ENCODE measurements at regions not wholly inside any gene's neighbourhood (a gene's known extent, or its start where the extent isn't known, plus 50 kb on each side); places are given as distances from the start of the nearest gene placed in this dataset.

DNA sequence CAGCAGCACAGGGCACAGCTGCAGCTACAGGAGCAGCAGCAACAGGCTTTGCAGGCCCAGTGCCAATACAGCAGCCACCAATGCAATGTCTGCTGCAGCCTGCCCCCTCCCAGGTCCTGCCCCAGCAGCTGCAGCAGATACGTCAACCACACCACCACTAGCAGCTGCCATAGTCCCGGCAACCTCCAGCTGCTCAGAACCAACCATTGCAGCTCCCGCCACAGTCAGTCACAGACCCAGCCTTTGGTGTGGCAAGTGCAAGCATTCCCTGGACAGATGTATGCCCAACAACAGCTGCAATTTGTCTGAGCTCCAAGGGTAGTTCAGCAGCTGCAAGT lies 53.3 kb upstream of the TUBA3E start:
- TF ChIP-seq, protein P1, sequence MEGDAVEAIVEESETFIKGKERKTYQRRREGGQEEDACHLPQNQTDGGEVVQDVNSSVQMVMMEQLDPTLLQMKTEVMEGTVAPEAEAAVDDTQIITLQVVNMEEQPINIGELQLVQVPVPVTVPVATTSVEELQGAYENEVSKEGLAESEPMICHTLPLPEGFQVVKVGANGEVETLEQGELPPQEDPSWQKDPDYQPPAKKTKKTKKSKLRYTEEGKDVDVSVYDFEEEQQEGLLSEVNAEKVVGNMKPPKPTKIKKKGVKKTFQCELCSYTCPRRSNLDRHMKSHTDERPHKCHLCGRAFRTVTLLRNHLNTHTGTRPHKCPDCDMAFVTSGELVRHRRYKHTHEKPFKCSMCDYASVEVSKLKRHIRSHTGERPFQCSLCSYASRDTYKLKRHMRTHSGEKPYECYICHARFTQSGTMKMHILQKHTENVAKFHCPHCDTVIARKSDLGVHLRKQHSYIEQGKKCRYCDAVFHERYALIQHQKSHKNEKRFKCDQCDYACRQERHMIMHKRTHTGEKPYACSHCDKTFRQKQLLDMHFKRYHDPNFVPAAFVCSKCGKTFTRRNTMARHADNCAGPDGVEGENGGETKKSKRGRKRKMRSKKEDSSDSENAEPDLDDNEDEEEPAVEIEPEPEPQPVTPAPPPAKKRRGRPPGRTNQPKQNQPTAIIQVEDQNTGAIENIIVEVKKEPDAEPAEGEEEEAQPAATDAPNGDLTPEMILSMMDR (conservative IDR thresholded peaks at IDR 0.05; ENCODE audit: low read depth, low read length), result no peak
- TF ChIP-seq MAFK (IDR thresholded peaks at IDR 0.05; ENCODE audit: low read depth, low read length) (no peak), POLR2A (IDR thresholded peaks at IDR 0.05; ENCODE audit: low read depth, low read length) (no peak), SMC3 (IDR thresholded peaks at IDR 0.05; ENCODE audit: low read depth, low read length) (no peak), MAZ (IDR thresholded peaks at IDR 0.05; ENCODE audit: borderline replicate concordance, low read depth, low read length) (no peak)
- TF ChIP-seq, protein P2, sequence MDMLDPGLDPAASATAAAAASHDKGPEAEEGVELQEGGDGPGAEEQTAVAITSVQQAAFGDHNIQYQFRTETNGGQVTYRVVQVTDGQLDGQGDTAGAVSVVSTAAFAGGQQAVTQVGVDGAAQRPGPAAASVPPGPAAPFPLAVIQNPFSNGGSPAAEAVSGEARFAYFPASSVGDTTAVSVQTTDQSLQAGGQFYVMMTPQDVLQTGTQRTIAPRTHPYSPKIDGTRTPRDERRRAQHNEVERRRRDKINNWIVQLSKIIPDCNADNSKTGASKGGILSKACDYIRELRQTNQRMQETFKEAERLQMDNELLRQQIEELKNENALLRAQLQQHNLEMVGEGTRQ (IDR thresholded peaks at IDR 0.05; ENCODE audit: low read depth, low read length), result no peak

All from IMR-90 (cell line).